IPS-18c (cell line): ENCODE measurements at regions not wholly inside any gene's neighbourhood (a gene's known extent, or its start where the extent isn't known, plus 50 kb on each side); places are given as distances from the start of the nearest gene placed in this dataset.

ENCODE experiments used
- H3K4me3 ChIP-seq: 2 replicates; pipeline ENCODE4 v1.7.0; 2013; ENCODE audit warnings: low read depth, mild to moderate bottlenecking, low read length, moderate library complexity; ENCODE audit not compliant: insufficient read depth
- H3K9me3 ChIP-seq: one replicate; pipeline ENCODE4 v1.6.1; 2013; ENCODE audit warnings: mild to moderate bottlenecking, low read length, moderate library complexity; ENCODE audit not compliant: control insufficient read depth, insufficient read depth

DNA sequence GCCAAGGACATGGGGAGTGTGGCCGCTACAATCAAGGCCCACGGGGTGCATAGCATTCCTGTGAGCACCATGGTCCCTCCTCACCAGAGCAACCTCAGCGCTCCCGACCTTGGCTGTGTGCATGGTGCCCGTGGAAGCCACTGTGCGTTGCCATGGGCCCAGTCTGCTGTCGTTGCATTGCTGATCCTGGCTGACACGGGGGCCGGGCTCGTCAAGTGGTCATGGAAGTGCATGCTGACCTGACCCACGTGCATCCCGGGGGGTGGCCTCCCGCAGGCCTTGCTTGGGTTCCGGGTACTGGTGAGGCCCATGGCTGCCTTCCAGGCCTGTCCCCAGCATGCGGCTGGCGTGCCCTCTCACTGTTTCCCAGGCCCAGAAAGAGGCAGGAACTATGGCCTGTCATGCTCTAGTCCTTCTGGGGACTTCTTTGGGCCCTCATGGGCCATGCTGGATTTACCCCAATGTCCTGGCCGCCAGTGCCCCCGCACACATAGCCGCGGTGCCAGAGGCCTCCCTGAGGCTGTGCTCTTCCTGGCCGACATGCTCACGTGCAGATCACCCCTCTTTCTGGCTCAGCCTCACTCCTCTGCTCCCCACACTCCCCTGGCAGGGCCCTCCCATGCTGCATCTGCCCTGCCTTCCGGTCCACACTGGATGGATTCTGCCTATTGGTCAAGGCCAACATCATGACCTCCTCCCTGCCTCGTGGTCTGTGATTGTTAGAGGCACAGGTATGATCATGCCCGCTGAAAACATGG, 1258.0 kb downstream of the BRD1 start:
- no peak overlapping the region for H3K4me3 ChIP-seq
- H3K9me3 ChIP-seq, result peaks cover 5% of the 10 kb centered on the region

DNA sequence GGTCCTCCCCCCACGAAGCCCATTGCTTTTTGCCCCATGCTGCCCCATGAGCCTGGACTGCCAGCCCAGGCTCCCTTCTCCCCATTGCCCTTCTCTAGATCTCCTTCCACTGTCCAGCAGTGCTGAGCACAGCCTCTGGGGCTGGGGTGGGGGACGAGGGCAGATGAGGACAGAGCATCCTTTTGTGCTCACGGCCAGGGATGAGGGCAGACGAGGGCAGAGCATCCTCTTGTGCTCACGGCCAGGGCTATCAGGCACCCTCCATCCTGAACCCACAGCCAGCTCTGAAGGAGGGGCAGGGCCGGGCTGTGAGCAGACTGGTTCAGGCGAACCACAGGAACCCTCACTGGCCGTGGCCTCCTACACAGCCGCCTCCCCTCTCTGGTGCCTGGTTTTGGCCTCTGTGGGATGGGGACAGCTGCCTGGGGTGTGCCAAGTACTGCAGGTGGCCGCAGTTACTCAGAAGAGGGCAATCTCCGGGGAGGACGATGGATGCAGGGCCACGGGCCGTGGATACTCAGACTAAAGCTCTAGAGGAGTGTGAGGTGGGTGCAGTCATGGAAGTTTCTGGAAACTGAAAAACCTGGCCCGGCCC, 1258.8 kb downstream of the BRD1 start:
- Histone ChIP-seq H3K9me3 (peaks cover 5% of the 10 kb centered on the region), H3K4me3 (no peak overlapping the region)

DNA sequence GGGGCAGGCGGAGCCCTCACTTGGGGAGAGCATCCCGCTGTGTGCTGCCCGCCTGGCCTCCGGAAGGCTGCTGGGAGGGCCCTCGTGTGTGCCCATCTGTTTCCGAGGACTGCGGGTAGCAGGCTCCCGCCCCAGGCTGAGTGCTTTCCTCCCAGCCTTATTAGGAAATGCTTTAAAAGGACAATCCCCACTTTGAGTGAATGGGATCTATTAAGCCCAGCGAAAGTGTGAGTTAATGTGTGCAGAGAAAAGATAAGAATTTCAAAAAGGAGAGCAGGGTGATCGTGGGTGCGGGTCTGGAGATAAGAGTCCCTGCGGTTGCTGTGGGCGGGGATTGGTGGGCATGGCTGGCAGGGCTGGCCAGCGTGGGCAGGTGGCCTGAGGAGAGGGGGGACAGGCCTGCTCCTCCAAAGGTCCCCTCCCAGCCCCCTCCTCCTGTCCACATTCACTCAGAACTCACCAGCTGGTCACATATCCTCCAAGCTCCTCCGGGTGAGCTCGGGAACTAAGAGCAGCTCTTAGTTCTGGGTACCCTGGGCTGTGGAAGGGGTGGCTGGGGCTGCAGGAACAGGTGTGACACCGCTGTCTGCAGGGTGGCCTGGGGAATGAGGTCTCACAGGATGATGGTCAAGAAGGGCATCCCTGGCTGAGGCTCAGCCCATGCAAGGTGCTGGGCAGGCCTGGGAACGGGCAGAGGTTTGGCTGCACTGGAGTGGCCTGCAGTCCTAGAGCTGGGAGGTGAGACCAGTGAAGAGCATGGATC, 1260.3 kb downstream of the BRD1 start:
- Histone ChIP-seq H3K4me3 (no peak overlapping the region), H3K9me3 (peaks cover 5% of the 10 kb centered on the region)

GRCh38 chr22:48566741-48567140, 1260.9 kb downstream of the BRD1 start:
- Histone ChIP-seq H3K9me3 (peaks cover 5% of the 10 kb centered on the region), H3K4me3 (no peak overlapping the region)

DNA sequence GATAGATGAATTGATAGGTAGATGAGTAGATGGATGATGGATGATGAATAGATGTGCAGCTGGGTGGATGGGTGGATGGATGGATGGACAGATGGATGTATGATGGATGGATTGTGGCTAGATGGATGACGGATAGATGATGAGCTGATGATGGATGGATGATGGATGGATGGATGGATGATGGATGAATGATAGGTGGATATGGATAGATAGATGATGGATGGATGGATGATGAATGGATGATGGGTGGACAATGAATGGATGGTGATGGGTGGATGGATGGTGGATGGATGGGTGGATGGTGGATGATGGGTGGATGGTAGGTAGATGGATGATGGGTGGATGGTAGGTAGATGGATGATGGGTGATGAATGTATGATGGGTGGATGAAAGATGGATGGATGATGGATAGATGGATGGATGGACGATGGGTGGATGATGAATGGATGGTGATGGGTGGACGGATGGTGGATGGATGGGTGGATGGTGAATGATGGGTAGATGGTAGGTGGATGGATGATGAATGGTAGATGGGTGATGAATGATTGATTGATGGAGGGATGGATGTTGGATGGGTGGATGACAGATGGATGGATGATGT, 1261.7 kb downstream of the BRD1 start:
- Histone ChIP-seq H3K9me3 (peaks cover 3% of the 10 kb centered on the region), H3K4me3 (no peak overlapping the region)

- Histone ChIP-seq H3K4me3 (no peak overlapping the region), H3K9me3 (peaks cover 3% of the 10 kb centered on the region)
Measured at GRCh38 chr22:48564995-48565394, 1262.7 kb downstream of the BRD1 start.

- Histone ChIP-seq H3K9me3 (peaks cover 3% of the 10 kb centered on the region), H3K4me3 (no peak overlapping the region)
Measured at GRCh38 chr22:48563966-48564330, 1263.7 kb downstream of the BRD1 start.

- Histone ChIP-seq H3K9me3 (peaks cover 3% of the 10 kb centered on the region), H3K4me3 (no peak overlapping the region)
Measured at GRCh38 chr22:48563118-48563965, 1264.3 kb downstream of the BRD1 start.

DNA sequence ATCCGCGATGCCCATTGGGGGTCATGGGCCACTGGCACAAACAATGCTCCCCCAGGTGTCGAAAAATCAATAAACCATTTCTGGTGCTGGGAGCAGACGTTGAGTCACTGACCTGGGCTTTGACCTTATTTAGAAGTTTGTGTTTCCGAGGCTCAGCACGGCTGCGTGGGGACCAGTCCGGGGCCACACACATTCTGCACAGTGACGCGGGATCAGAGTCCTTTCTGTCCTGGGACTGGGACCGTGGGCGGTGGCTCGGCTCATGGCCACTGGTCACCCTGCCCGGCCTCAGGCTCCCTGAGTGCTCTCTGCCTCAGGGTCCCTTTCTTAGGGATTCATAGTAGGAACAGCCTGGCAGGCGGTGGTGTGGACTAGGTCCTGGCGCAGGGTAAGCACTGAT, 1266.0 kb downstream of the BRD1 start:
- Histone ChIP-seq H3K4me3 (no peak overlapping the region), H3K9me3 (peaks cover 5% of the 10 kb centered on the region)

- Histone ChIP-seq H3K9me3 (peaks cover 5% of the 10 kb centered on the region), H3K4me3 (no peak overlapping the region)
Measured at GRCh38 chr22:48560836-48561235, 1266.8 kb downstream of the BRD1 start.

- Histone ChIP-seq H3K4me3 (no peak overlapping the region), H3K9me3 (peaks cover 5% of the 10 kb centered on the region)
Measured at GRCh38 chr22:48560389-48560751, 1267.3 kb downstream of the BRD1 start.

- Histone ChIP-seq H3K9me3 (peaks cover 2% of the 10 kb centered on the region), H3K4me3 (no peak overlapping the region)
Measured at GRCh38 chr22:48559647-48560388, 1267.9 kb downstream of the BRD1 start.

DNA sequence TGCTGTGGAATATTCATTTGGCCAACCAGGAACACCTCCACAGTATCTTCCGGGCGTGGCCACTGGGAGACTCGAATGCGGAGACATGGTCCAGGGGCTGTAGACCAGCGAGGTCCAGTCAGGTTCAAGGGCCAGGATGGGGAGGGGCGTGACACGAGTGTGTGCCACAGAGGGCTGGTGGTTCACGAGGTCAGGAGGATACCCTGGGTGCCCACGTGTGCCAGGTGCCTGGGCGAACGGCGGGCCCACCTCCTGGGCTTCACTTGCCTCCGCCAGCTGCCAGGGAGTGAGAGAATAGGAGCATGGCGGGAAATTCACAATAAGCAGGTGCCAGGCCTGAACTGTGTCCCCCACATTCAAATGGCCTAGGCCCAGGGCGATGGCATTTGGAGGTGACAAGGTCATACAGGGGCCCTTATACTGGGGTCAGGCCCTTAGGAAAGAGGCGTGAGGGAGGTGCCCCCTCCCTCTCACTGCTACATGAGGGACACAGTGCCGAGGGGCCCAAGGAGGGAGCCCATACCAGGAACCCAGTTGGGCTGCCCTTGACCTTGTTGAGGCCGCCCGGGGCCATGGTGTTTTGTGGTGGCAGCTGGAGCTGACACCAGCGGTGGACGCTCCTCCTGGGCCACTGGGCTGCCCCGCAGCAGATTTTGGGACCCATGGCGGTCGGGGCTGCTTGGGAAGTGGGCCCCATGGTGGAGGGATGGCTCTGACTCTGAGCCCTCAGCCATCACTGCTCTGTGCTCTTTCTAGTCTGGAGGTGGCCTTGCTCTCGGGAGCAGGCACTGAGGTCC, 1268.9 kb downstream of the BRD1 start:
- Histone ChIP-seq H3K4me3 (no peak overlapping the region), H3K9me3 (peaks cover 4% of the 10 kb centered on the region)

GRCh38 chr22:48558016-48558415, 1269.7 kb downstream of the BRD1 start:
- no peak overlapping the region for H3K4me3 ChIP-seq
- peaks cover 4% of the 10 kb centered on the region for H3K9me3 ChIP-seq

GRCh38 chr22:48557473-48557872, 1270.2 kb downstream of the BRD1 start:
- Histone ChIP-seq H3K9me3 (peaks cover 4% of the 10 kb centered on the region), H3K4me3 (no peak overlapping the region)

DNA sequence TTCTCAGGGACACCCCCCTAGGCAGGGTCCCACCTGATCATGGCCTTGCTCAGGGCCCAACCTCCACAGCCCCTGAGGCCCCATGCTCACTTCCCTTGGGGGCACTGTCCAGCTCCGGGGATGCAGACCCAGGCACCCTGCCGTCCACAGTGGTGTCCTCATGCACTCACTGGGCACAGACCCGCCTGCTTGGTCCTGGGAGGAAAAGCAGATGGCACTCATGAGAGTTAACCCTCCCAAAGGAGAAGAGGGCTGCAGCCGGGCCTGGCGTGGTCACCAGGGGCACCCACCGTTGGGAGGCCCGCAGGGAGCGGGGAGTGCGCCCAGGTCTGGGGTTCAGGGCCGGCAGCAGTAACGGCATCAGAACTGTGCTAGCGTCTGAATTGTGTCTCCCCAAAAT, 1270.9 kb downstream of the BRD1 start:
- Histone ChIP-seq H3K9me3 (peaks cover 4% of the 10 kb centered on the region), H3K4me3 (no peak overlapping the region)
